H9 (cell line): ENCODE measurements at regions not wholly inside any gene's neighbourhood (a gene's known extent, or its start where the extent isn't known, plus 50 kb on each side); places are given as distances from the start of the nearest gene placed in this dataset.

ENCODE experiments used
- DNase-seq: peaks from one replicate; pipeline ENCODE4 v3.0.0-alpha.2; 2017
- H2AFZ ChIP-seq: one replicate; pipeline ENCODE4 v1.6.1; 2013; ENCODE audit warnings: mild to moderate bottlenecking, low read length, control low read depth, moderate library complexity
- H2AK5ac ChIP-seq: 2 replicates; pipeline ENCODE4 v1.6.1; 2013; ENCODE audit warnings: low read length, control low read depth, mixed read lengths; ENCODE audit not compliant: insufficient read length
- H2BK120ac ChIP-seq: one replicate; pipeline ENCODE4 v1.6.1; 2013; ENCODE audit warnings: low read depth, mild to moderate bottlenecking, low read length, control low read depth, inconsistent platforms; ENCODE audit not compliant: poor library complexity, severe bottlenecking
- H2BK12ac ChIP-seq: 2 replicates; pipeline ENCODE4 v1.6.1; 2013; ENCODE audit warnings: low read length, control low read depth, mixed read lengths, low read depth; ENCODE audit not compliant: insufficient read length
- H2BK15ac ChIP-seq: 2 replicates; pipeline ENCODE4 v1.6.1; 2013; ENCODE audit warnings: low read depth, low read length, control low read depth
- H2BK20ac ChIP-seq: one replicate; pipeline ENCODE4 v1.6.1; 2013; ENCODE audit warnings: low read depth, mild to moderate bottlenecking, low read length, control low read depth, inconsistent platforms; ENCODE audit not compliant: poor library complexity, severe bottlenecking
- H2BK5ac ChIP-seq: 2 replicates; pipeline ENCODE4 v1.6.1; 2013; ENCODE audit warnings: low read length, control low read depth, mixed read lengths; ENCODE audit not compliant: insufficient read length
- H3K14ac ChIP-seq: 2 replicates; pipeline ENCODE4 v1.6.1; 2013; ENCODE audit warnings: low read length, control low read depth; ENCODE audit not compliant: insufficient read depth
- H3K18ac ChIP-seq: 2 replicates; pipeline ENCODE4 v1.6.1; 2013; ENCODE audit warnings: low read depth, mild to moderate bottlenecking, mixed read lengths, low read length, control low read depth; ENCODE audit not compliant: insufficient read length
- H3K23ac ChIP-seq: 2 replicates; pipeline ENCODE4 v1.6.1; 2013; ENCODE audit warnings: low read length, control low read depth, mixed read lengths, low read depth; ENCODE audit not compliant: insufficient read length
- H3K23me2 ChIP-seq: 2 replicates; pipeline ENCODE4 v1.6.1; 2013; ENCODE audit warnings: low read depth, mild to moderate bottlenecking, mixed read lengths, low read length, control low read depth; ENCODE audit not compliant: insufficient read length, poor library complexity, severe bottlenecking
- H3K27ac ChIP-seq: 2 replicates; pipeline ENCODE4 v1.5.1; 2013; ENCODE audit warnings: low read length, control low read depth, mixed read lengths, low read depth; ENCODE audit not compliant: insufficient read length
- H3K27me3 ChIP-seq: 2 replicates; pipeline ENCODE4 v1.6.1; 2013; ENCODE audit warnings: low read length, control low read depth, inconsistent platforms; ENCODE audit not compliant: insufficient read depth
- H3K4ac ChIP-seq: 2 replicates; pipeline ENCODE4 v1.6.1; 2013; ENCODE audit warnings: low read depth, mild to moderate bottlenecking, control low read depth, inconsistent platforms, low read length, moderate library complexity
- H3K4me1 ChIP-seq: 2 replicates; pipeline ENCODE4 v1.6.1; 2013; ENCODE audit warnings: low read length, control low read depth, inconsistent platforms; ENCODE audit not compliant: insufficient read depth
- H3K4me2 ChIP-seq: 2 replicates; pipeline ENCODE4 v1.6.1; 2013; ENCODE audit warnings: low read length, control low read depth, mixed read lengths; ENCODE audit not compliant: insufficient read length, insufficient read depth
- H3K56ac ChIP-seq: 2 replicates; pipeline ENCODE4 v1.6.1; 2013; ENCODE audit warnings: low read depth, mild to moderate bottlenecking, mixed read lengths, low read length, control low read depth; ENCODE audit not compliant: insufficient read length
- H3K79me1 ChIP-seq: 2 replicates; pipeline ENCODE4 v1.6.1; 2013; ENCODE audit warnings: low read depth, mild to moderate bottlenecking, moderate library complexity, low read length, control low read depth, inconsistent platforms; ENCODE audit not compliant: insufficient read depth, poor library complexity, severe bottlenecking
- H3K79me2 ChIP-seq: 2 replicates; pipeline ENCODE4 v1.6.1; 2013; ENCODE audit warnings: low read length, control low read depth, inconsistent platforms; ENCODE audit not compliant: insufficient read depth
- H3K9ac ChIP-seq: 2 replicates; pipeline ENCODE4 v1.6.1; 2013; ENCODE audit warnings: low read length, control low read depth, mixed read lengths; ENCODE audit not compliant: insufficient read length; ENCODE audit errors: extremely low read depth
- H3K9me3 ChIP-seq: one replicate; pipeline ENCODE4 v1.6.1; 2013; ENCODE audit warnings: low read depth, low read length, inconsistent platforms; ENCODE audit not compliant: control insufficient read depth
- H3T11ph ChIP-seq: one replicate; pipeline ENCODE4 v1.6.1; 2013; ENCODE audit warnings: mild to moderate bottlenecking, low read length, control low read depth, inconsistent platforms
- H4K20me1 ChIP-seq: one replicate; pipeline ENCODE4 v1.6.1; 2013; ENCODE audit not compliant: control insufficient read depth, insufficient read length, insufficient read depth
- H4K5ac ChIP-seq: 2 replicates; pipeline ENCODE4 v1.6.1; 2013; ENCODE audit warnings: low read depth, mild to moderate bottlenecking, mixed read lengths, low read length, control low read depth; ENCODE audit not compliant: insufficient read length
- H4K8ac ChIP-seq: replicated peaks from 2 replicates; pipeline ENCODE4 v1.6.1; 2013; ENCODE audit warnings: low read length, control low read depth, mixed read lengths, low read depth; ENCODE audit not compliant: insufficient read length
- H4K91ac ChIP-seq: 2 replicates; pipeline ENCODE4 v1.6.1; 2013; ENCODE audit warnings: low read depth, mild to moderate bottlenecking, moderate library complexity, mixed read lengths, low read length, control low read depth; ENCODE audit not compliant: insufficient read length
- H3K27ac Mint-ChIP-seq, 3 experiments: 2 replicates in 2 of 3; 3 replicates in 1 of 3; pipeline ENCODE4 v1.8.0; 2020 to 2021; ENCODE audit warnings: mixed read lengths in 3 of 3, mild to moderate bottlenecking in 1 of 3, moderate library complexity in 1 of 3
- H3K27me3 Mint-ChIP-seq: 2 replicates; pipeline ENCODE4 v1.8.0; 2021; ENCODE audit warnings: low read depth, mild to moderate bottlenecking, moderate library complexity, mixed read lengths
- H3K36me3 Mint-ChIP-seq, 3 experiments: 2 replicates in 2 of 3; 3 replicates in 1 of 3; pipeline ENCODE4 v1.8.0; 2020 to 2021; ENCODE audit warnings: low read depth in 3 of 3, mixed read lengths in 3 of 3; ENCODE audit not compliant: insufficient read depth in 1 of 3
- H3K4me1 Mint-ChIP-seq, 2 experiments: 2 replicates each; pipeline ENCODE4 v1.8.0; 2020; ENCODE audit warnings: mixed read lengths in 2 of 2
- H3K4me3 Mint-ChIP-seq, 2 experiments: 2 replicates in 1 of 2; 3 replicates in 1 of 2; pipeline ENCODE4 v1.8.0; 2020 to 2021; ENCODE audit warnings: mild to moderate bottlenecking in 2 of 2, mixed read lengths in 2 of 2, moderate library complexity in 1 of 2
- H3K9me3 Mint-ChIP-seq, 2 experiments: 2 replicates in 1 of 2; 3 replicates in 1 of 2; pipeline ENCODE4 v1.8.0; 2020; ENCODE audit warnings: mild to moderate bottlenecking in 2 of 2, mixed read lengths in 2 of 2, moderate library complexity in 1 of 2
- WGBS: extraction: QIAGEN DNeasy Blood & Tissue Kit; methylation state at CpG from one replicate; pipeline ENCODE4 v1.1.7; 2013; ENCODE audit warnings: missing lambda C conversion rate, low lambda C conversion rate, mixed read lengths; ENCODE audit not compliant: insufficient read length; ENCODE audit errors: extremely low coverage; 5-methylcytosine and 5-hydroxymethylcytosine counted together
- TF ChIP-seq, protein P1 (sequence below): fragments of 200-600 bp; sonication (generic); conservative IDR thresholded peaks from 3 replicates; pipeline ENCODE4 v1.8.0; 2021; ENCODE audit warnings: antibody characterized with exemption, mild to moderate bottlenecking

- TF ChIP-seq, protein P1, sequence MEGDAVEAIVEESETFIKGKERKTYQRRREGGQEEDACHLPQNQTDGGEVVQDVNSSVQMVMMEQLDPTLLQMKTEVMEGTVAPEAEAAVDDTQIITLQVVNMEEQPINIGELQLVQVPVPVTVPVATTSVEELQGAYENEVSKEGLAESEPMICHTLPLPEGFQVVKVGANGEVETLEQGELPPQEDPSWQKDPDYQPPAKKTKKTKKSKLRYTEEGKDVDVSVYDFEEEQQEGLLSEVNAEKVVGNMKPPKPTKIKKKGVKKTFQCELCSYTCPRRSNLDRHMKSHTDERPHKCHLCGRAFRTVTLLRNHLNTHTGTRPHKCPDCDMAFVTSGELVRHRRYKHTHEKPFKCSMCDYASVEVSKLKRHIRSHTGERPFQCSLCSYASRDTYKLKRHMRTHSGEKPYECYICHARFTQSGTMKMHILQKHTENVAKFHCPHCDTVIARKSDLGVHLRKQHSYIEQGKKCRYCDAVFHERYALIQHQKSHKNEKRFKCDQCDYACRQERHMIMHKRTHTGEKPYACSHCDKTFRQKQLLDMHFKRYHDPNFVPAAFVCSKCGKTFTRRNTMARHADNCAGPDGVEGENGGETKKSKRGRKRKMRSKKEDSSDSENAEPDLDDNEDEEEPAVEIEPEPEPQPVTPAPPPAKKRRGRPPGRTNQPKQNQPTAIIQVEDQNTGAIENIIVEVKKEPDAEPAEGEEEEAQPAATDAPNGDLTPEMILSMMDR = no peak
- 100% methylated on average over 1 of the region's 5 CpGs for WGBS
- H3K9me3 ChIP-seq = peaks cover 31% of the 10 kb centered on the region
These were observed 769.6 kb upstream of the CRIM1 start for GRCh38 chr2:35585972-35586371.

More at GRCh38 chr2:35585972-35586371, 769.6 kb upstream of the CRIM1 start:
- Histone ChIP-seq H2BK5ac (no peak overlapping the region), H2AK5ac (no peak overlapping the region), H2BK15ac (no peak overlapping the region), H2BK120ac (no peak overlapping the region), H2BK12ac (no peak overlapping the region), H3K27ac (no peak overlapping the region), H3K4me2 (no peak overlapping the region), H3K79me2 (no peaks in the 10 kb centered on the region), H3K23ac (no peak overlapping the region), H3K27me3 (no peaks in the 10 kb centered on the region), H4K8ac (no peak overlapping the region), H3K4me1 (no peaks in the 10 kb centered on the region), H2AFZ (no peak overlapping the region), H3K14ac (no peak overlapping the region), H3K79me1 (no peaks in the 10 kb centered on the region), H4K91ac (no peak overlapping the region), H3K4ac (no peak overlapping the region), H2BK20ac (no peak overlapping the region), H3K9ac (no peak overlapping the region), H3K23me2 (no peaks in the 10 kb centered on the region), H4K5ac (no peak overlapping the region), H4K20me1 (no peaks in the 10 kb centered on the region), H3T11ph (no peak overlapping the region), H3K56ac (no peak overlapping the region), H3K18ac (no peak overlapping the region)
- no peaks in the 10 kb centered on the region for H3K4me1 Mint-ChIP-seq
- no peak overlapping the region for H3K27ac Mint-ChIP-seq
- peaks cover 22 to 62% (median 46%) of the 10 kb centered on the region in 3 experiments for H3K36me3 Mint-ChIP-seq
- H3K27me3 Mint-ChIP-seq = peaks cover 3% of the 10 kb centered on the region; the same call in 1 of the 2 replicates
- no peak for DNase-seq
- peaks cover 54 to 63% of the 10 kb centered on the region in 2 experiments for H3K9me3 Mint-ChIP-seq
- no peak overlapping the region for H3K4me3 Mint-ChIP-seq
